Effector CD8-positive, alpha-beta T cell (primary cell): ENCODE measurements at regions not wholly inside any gene's neighbourhood (a gene's known extent, or its start where the extent isn't known, plus 50 kb on each side); places are given as distances from the start of the nearest gene placed in this dataset.

ENCODE experiments used
- DNase-seq: peaks from one replicate; lab custom pipeline; 2025; lab: John Stamatoyannopoulos, UW

- DNase-seq: no peak
These were observed 384.7 kb upstream of the EEF2KMT start for GRCh38 chr16:5482256-5482655.

GRCh38 chr16:5480431-5481195 lies 383.0 kb upstream of the EEF2KMT start:
- DNase-seq: no peak

GRCh38 chr16:5479926-5480325 lies 382.3 kb upstream of the EEF2KMT start:
- DNase-seq: no peak

GRCh38 chr16:5478036-5478435 lies 380.4 kb upstream of the EEF2KMT start:
- no peak for DNase-seq

- DNase-seq: no peak
These were observed 379.7 kb upstream of the EEF2KMT start for GRCh38 chr16:5477251-5477650.

- no peak for DNase-seq
These were observed 375.0 kb upstream of the EEF2KMT start for GRCh38 chr16:5472552-5472951.

- DNase-seq: no peak
These were observed 370.9 kb upstream of the EEF2KMT start for GRCh38 chr16:5468488-5468887.

- DNase-seq: no peak
These were observed 370.0 kb upstream of the EEF2KMT start for GRCh38 chr16:5467552-5467951.

GRCh38 chr16:5466551-5466950 lies 369.0 kb upstream of the EEF2KMT start:
- DNase-seq: no peak

GRCh38 chr16:5465714-5466113 lies 368.1 kb upstream of the EEF2KMT start:
- DNase-seq: no peak

GRCh38 chr16:5463820-5464219 lies 366.2 kb upstream of the EEF2KMT start:
- no peak for DNase-seq

GRCh38 chr16:5461574-5461973 lies 364.0 kb upstream of the EEF2KMT start:
- DNase-seq: no peak

GRCh38 chr16:5461141-5461540 lies 363.5 kb upstream of the EEF2KMT start:
- no peak for DNase-seq

- no peak for DNase-seq
These were observed 363.1 kb upstream of the EEF2KMT start for GRCh38 chr16:5460701-5461100.

- no peak for DNase-seq
These were observed 362.3 kb upstream of the EEF2KMT start for GRCh38 chr16:5459863-5460262.

- no peak for DNase-seq
These were observed 357.5 kb upstream of the EEF2KMT start for GRCh38 chr16:5455110-5455509.

- no peak for DNase-seq
These were observed 356.8 kb upstream of the EEF2KMT start for GRCh38 chr16:5454349-5454748.

- no peak for DNase-seq
These were observed 354.0 kb upstream of the EEF2KMT start for GRCh38 chr16:5451641-5452040.

GRCh38 chr16:5450409-5451104 lies 353.0 kb upstream of the EEF2KMT start:
- DNase-seq: no peak

- no peak for DNase-seq
These were observed 352.3 kb upstream of the EEF2KMT start for GRCh38 chr16:5449901-5450300.

- no peak for DNase-seq
These were observed 351.2 kb upstream of the EEF2KMT start for GRCh38 chr16:5448798-5449197.

GRCh38 chr16:5447734-5448133 lies 350.1 kb upstream of the EEF2KMT start:
- no peak for DNase-seq

GRCh38 chr16:5446623-5447240 lies 349.1 kb upstream of the EEF2KMT start:
- DNase-seq: no peak
